Endodermal cell (in vitro differentiated cells): ENCODE measurements at regions not wholly inside any gene's neighbourhood (a gene's known extent, or its start where the extent isn't known, plus 50 kb on each side); places are given as distances from the start of the nearest gene placed in this dataset.

Experiments used
- DNase-seq: peaks from one replicate; pipeline ENCODE4 v3.0.0-alpha.2; 2017
- H3K27ac ChIP-seq: 2 replicates; pipeline ENCODE4 v1.5.1; 2013; ENCODE audit warnings: mild to moderate bottlenecking, low read depth, low read length, moderate library complexity
- H3K27me3 ChIP-seq: 2 replicates; pipeline ENCODE4 v1.6.1; 2013; ENCODE audit warnings: mild to moderate bottlenecking, low read length, moderate library complexity; ENCODE audit not compliant: insufficient read depth, control insufficient read depth, poor library complexity, severe bottlenecking
- H3K36me3 ChIP-seq: 2 replicates; pipeline ENCODE4 v1.7.0; 2013; ENCODE audit warnings: mild to moderate bottlenecking, low read length, moderate library complexity; ENCODE audit not compliant: control insufficient read depth, insufficient read depth
- H3K4me1 ChIP-seq: one replicate; pipeline ENCODE4 v1.7.0; 2013; ENCODE audit warnings: low read length; ENCODE audit not compliant: control insufficient read depth, insufficient read depth
- H3K4me3 ChIP-seq: 2 replicates; pipeline ENCODE4 v1.5.1; 2013; ENCODE audit warnings: mild to moderate bottlenecking, low read length, moderate library complexity
- H3K9ac ChIP-seq: 2 replicates; pipeline ENCODE4 v1.6.1; 2013; ENCODE audit warnings: mild to moderate bottlenecking, low read length, moderate library complexity; ENCODE audit not compliant: poor library complexity, severe bottlenecking; ENCODE audit errors: extremely low read depth
- H3K9me3 ChIP-seq: 2 replicates; pipeline ENCODE4 v1.6.1; 2013; ENCODE audit warnings: mild to moderate bottlenecking, low read length, moderate library complexity; ENCODE audit not compliant: control insufficient read depth
- H3K27ac Mint-ChIP-seq: 2 replicates; pipeline ENCODE4 v1.8.0; 2020; ENCODE audit warnings: mixed read lengths
- H3K27me3 Mint-ChIP-seq: 2 replicates; pipeline ENCODE4 v1.8.0; 2021; ENCODE audit warnings: mild to moderate bottlenecking, mixed read lengths; ENCODE audit not compliant: insufficient read depth
- H3K36me3 Mint-ChIP-seq: 2 replicates; pipeline ENCODE4 v1.8.0; 2020; ENCODE audit warnings: low read depth, mixed read lengths
- H3K4me1 Mint-ChIP-seq: 2 replicates; pipeline ENCODE4 v1.8.0; 2020; ENCODE audit warnings: mixed read lengths
- H3K4me3 Mint-ChIP-seq: 2 replicates; pipeline ENCODE4 v1.8.0; 2020; ENCODE audit warnings: mild to moderate bottlenecking, moderate library complexity, mixed read lengths
- H3K9me3 Mint-ChIP-seq: 2 replicates; pipeline ENCODE4 v1.8.0; 2020; ENCODE audit warnings: mild to moderate bottlenecking, mixed read lengths
- WGBS, 2 experiments: methylation state at CpG; one replicate each; pipeline versions ENCODE4 v1.1.5 to v1.1.7; 2013; ENCODE audit warnings: missing lambda C conversion rate in 2 of 2, mixed read lengths in 1 of 2; ENCODE audit not compliant: insufficient coverage in 1 of 2, insufficient read length in 1 of 2; 5-methylcytosine and 5-hydroxymethylcytosine counted together
- TF ChIP-seq, protein P1 (sequence below): fragments of 200-600 bp; sonication (generic); conservative IDR thresholded peaks from 2 replicates; pipeline ENCODE4 v1.5.0; 2021; ENCODE audit warnings: antibody characterized with exemption, mild to moderate bottlenecking

- Histone ChIP-seq H3K9ac (no peak overlapping the region), H3K27me3 (peaks cover 6% of the 10 kb centered on the region), H3K27ac (no peak overlapping the region), H3K36me3 (no peaks in the 10 kb centered on the region), H3K4me3 (no peak overlapping the region), H3K9me3 (no peaks in the 10 kb centered on the region), H3K4me1 (no peaks in the 10 kb centered on the region)
- no peak overlapping the region for H3K4me3 Mint-ChIP-seq
- H3K4me1 Mint-ChIP-seq = no peaks in the 10 kb centered on the region
- DNase-seq = no peak
- no peaks in the 10 kb centered on the region for H3K36me3 Mint-ChIP-seq
- no peak overlapping the region for H3K27ac Mint-ChIP-seq
- WGBS, 2 experiments = 62 to 73% methylated on average over 2 of the region's 2 CpGs
- no peaks in the 10 kb centered on the region for H3K9me3 Mint-ChIP-seq
- H3K27me3 Mint-ChIP-seq = no peaks in the 10 kb centered on the region
- TF ChIP-seq, protein P1, sequence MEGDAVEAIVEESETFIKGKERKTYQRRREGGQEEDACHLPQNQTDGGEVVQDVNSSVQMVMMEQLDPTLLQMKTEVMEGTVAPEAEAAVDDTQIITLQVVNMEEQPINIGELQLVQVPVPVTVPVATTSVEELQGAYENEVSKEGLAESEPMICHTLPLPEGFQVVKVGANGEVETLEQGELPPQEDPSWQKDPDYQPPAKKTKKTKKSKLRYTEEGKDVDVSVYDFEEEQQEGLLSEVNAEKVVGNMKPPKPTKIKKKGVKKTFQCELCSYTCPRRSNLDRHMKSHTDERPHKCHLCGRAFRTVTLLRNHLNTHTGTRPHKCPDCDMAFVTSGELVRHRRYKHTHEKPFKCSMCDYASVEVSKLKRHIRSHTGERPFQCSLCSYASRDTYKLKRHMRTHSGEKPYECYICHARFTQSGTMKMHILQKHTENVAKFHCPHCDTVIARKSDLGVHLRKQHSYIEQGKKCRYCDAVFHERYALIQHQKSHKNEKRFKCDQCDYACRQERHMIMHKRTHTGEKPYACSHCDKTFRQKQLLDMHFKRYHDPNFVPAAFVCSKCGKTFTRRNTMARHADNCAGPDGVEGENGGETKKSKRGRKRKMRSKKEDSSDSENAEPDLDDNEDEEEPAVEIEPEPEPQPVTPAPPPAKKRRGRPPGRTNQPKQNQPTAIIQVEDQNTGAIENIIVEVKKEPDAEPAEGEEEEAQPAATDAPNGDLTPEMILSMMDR = no peak
Measured at GRCh38 chr7:113722006-113722405, 196.8 kb downstream of the PPP1R3A start.

DNA sequence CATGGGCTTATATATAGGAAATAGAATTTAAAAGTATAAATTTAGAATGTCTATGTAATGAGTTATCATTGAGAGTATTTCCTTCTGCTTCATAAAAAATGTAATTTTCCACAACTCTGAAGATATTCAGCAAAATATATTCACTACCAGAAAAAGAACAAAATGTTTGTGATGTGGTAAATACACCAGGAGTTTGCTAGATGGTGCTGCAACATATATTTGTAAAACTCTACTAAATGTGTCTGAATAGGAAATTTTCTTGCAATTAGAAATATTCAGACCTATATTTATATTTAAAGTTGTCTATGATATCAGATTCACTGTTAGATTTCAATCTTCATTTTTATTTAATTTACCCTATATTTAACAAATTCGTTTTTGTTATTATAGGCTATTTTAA, 201.1 kb downstream of the PPP1R3A start:
- WGBS, 2 experiments = no CpG with 5 or more reads among the region's 1 CpG
- H3K9me3 ChIP-seq = no peaks in the 10 kb centered on the region
- H3K36me3 ChIP-seq = no peaks in the 10 kb centered on the region
- H3K4me3 ChIP-seq = no peak overlapping the region
- H3K27me3 Mint-ChIP-seq = no peaks in the 10 kb centered on the region
- no peaks in the 10 kb centered on the region for H3K36me3 Mint-ChIP-seq
- H3K4me1 Mint-ChIP-seq = no peaks in the 10 kb centered on the region
- DNase-seq = no peak
- H3K27ac Mint-ChIP-seq = no peak overlapping the region
- no peak overlapping the region for H3K9ac ChIP-seq
- no peaks in the 10 kb centered on the region for H3K27me3 ChIP-seq
- no peaks in the 10 kb centered on the region for H3K4me1 ChIP-seq
- no peaks in the 10 kb centered on the region for H3K9me3 Mint-ChIP-seq
- no peak overlapping the region for H3K27ac ChIP-seq
- TF ChIP-seq, protein P1 = no peak
- H3K4me3 Mint-ChIP-seq = no peak overlapping the region

- H3K27ac Mint-ChIP-seq = no peak overlapping the region
- TF ChIP-seq, protein P1 = no peak
- no peak overlapping the region for H3K4me3 ChIP-seq
Measured at GRCh38 chr7:113715981-113716856, 202.6 kb downstream of the PPP1R3A start.

More at GRCh38 chr7:113715981-113716856, 202.6 kb downstream of the PPP1R3A start:
- Mint-ChIP-seq H3K9me3 (peaks cover 1% of the 10 kb centered on the region), H3K36me3 (no peaks in the 10 kb centered on the region), H3K27me3 (no peaks in the 10 kb centered on the region), H3K4me3 (no peak overlapping the region), H3K4me1 (no peaks in the 10 kb centered on the region)
- no peaks in the 10 kb centered on the region for H3K4me1 ChIP-seq
- H3K9ac ChIP-seq = no peak overlapping the region
- no peak overlapping the region for H3K27ac ChIP-seq
- DNase-seq = no peak
- H3K36me3 ChIP-seq = no peaks in the 10 kb centered on the region
- H3K9me3 ChIP-seq = no peaks in the 10 kb centered on the region
- H3K27me3 ChIP-seq = no peaks in the 10 kb centered on the region
- 69 to 79% methylated on average over 2 to 8 of the region's 8 CpGs for WGBS, 2 experiments
